SK-N-SH treated with all-trans-retinoic acid at 6 μM for 48 hours (cell line): ENCODE measurements at regions not wholly inside any gene's neighbourhood (a gene's known extent, or its start where the extent isn't known, plus 50 kb on each side); places are given as distances from the start of the nearest gene placed in this dataset.

ENCODE experiments used
- ISL1 ChIP-seq: fragments of 250-450 bp; sonication (Bioruptor Pico); IDR thresholded peaks from 2 replicates; pipeline ENCODE4 v2.1.2; 2022; ENCODE audit warnings: mild to moderate bottlenecking, moderate library complexity
- PATZ1 ChIP-seq: fragments of 250-450 bp; sonication (Bioruptor Pico); IDR thresholded peaks from 2 replicates; pipeline ENCODE4 v1.8.0; 2020; ENCODE audit warnings: mild to moderate bottlenecking, moderate library complexity, borderline replicate concordance
- RARB ChIP-seq: fragments of 250-450 bp; sonication (Bioruptor Pico); IDR thresholded peaks from 2 replicates; pipeline ENCODE4 v1.8.0; 2021; ENCODE audit warnings: mild to moderate bottlenecking, moderate library complexity

GRCh38 chr3:151557068-151557840 lies 96.4 kb upstream of the IGSF10 start:
- TF ChIP-seq RARB (CRISPR knock-in tag) = no peak
- TF ChIP-seq ISL1 (CRISPR knock-in tag) = no peak
- no peak for TF ChIP-seq PATZ1 (CRISPR knock-in tag)
